ENCODE measurements at regions not wholly inside any gene's neighbourhood (a gene's known extent, or its start where the extent isn't known, plus 50 kb on each side); places are given as distances from the start of the nearest gene placed in this dataset.

GRCh38 chr6:26231006-26231587 is 133.9 kb upstream of the BTN3A2 start:
- Histone ChIP-seq H3K27me3 (ENCODE audit: insufficient read depth, low read depth, severe bottlenecking) (no peaks in the 10 kb centered on the region), H3K4me3 (ENCODE audit: low read depth, low read length) (no peak overlapping the region), H3K27ac (no peak overlapping the region), H3K36me3 (no peaks in the 10 kb centered on the region), H3K9me3 (ENCODE audit: severe bottlenecking) (no peaks in the 10 kb centered on the region)
- DNase-seq = no peak
- no peak for TF ChIP-seq CTCF (IDR thresholded peaks at IDR 0.05; ENCODE audit: low read depth, low read length)

- H3K36me3 ChIP-seq = no peaks in the 10 kb centered on the region
- TF ChIP-seq CTCF (IDR thresholded peaks at IDR 0.05; ENCODE audit: low read depth, low read length) = no peak
- H3K27me3 ChIP-seq (ENCODE audit: insufficient read depth, low read depth, severe bottlenecking) = no peaks in the 10 kb centered on the region
- no peaks in the 10 kb centered on the region for H3K9me3 ChIP-seq (ENCODE audit: severe bottlenecking)
- H3K4me3 ChIP-seq (ENCODE audit: low read depth, low read length) = no peak overlapping the region
- H3K27ac ChIP-seq = no peak overlapping the region
- no peak for DNase-seq
Measured at GRCh38 chr6:26232306-26232939, 132.6 kb upstream of the BTN3A2 start.

GRCh38 chr6:26232940-26233648 is 131.9 kb upstream of the BTN3A2 start:
- no peak for DNase-seq

GRCh38 chr6:26233649-26234420 is 131.2 kb upstream of the BTN3A2 start:
- peak overlapping the region; percentile 30; the same call in 1 of the 2 replicates for H3K27ac ChIP-seq
- no peaks in the 10 kb centered on the region for H3K9me3 ChIP-seq (ENCODE audit: severe bottlenecking)
- no peaks in the 10 kb centered on the region for H3K27me3 ChIP-seq (ENCODE audit: insufficient read depth, low read depth, severe bottlenecking)
- TF ChIP-seq CTCF (IDR thresholded peaks at IDR 0.05; ENCODE audit: low read depth, low read length) = no peak
- H3K36me3 ChIP-seq = no peaks in the 10 kb centered on the region
- no peak for DNase-seq
- peak overlapping the region; percentile 51 for H3K4me3 ChIP-seq (ENCODE audit: low read depth, low read length)

More at GRCh38 chr6:26232940-26233648, 131.9 kb upstream of the BTN3A2 start:
- H3K27me3 ChIP-seq (ENCODE audit: insufficient read depth, low read depth, severe bottlenecking) = no peaks in the 10 kb centered on the region
- no peak overlapping the region for H3K27ac ChIP-seq
- H3K4me3 ChIP-seq (ENCODE audit: low read depth, low read length) = no peak overlapping the region
- no peak for TF ChIP-seq CTCF (IDR thresholded peaks at IDR 0.05; ENCODE audit: low read depth, low read length)
- H3K36me3 ChIP-seq = no peaks in the 10 kb centered on the region
- no peaks in the 10 kb centered on the region for H3K9me3 ChIP-seq (ENCODE audit: severe bottlenecking)

GRCh38 chr6:26234421-26235301 is 130.3 kb upstream of the BTN3A2 start:
- Histone ChIP-seq H3K27ac (peak overlapping the region; percentile 30), H3K4me3 (ENCODE audit: low read depth, low read length) (peak overlapping the region; percentile 51), H3K9me3 (ENCODE audit: severe bottlenecking) (no peaks in the 10 kb centered on the region), H3K27me3 (ENCODE audit: insufficient read depth, low read depth, severe bottlenecking) (no peaks in the 10 kb centered on the region), H3K36me3 (no peaks in the 10 kb centered on the region)
- TF ChIP-seq CTCF (IDR thresholded peaks at IDR 0.05; ENCODE audit: low read depth, low read length) = no peak
- DNase-seq = peak; percentile 62

All from WERI-Rb-1 (cell line).